ENCODE measurements at regions not wholly inside any gene's neighbourhood (a gene's known extent, or its start where the extent isn't known, plus 50 kb on each side); places are given as distances from the start of the nearest gene placed in this dataset.
A peak's percentile ranks its signal among the peaks of the same experiment; 100 is the strongest.
"Not testable (repeated sequence)": the region's sequence is repeated elsewhere in the genome, so short reads cannot be mapped to it uniquely, and the experiment has no call there.

DNA sequence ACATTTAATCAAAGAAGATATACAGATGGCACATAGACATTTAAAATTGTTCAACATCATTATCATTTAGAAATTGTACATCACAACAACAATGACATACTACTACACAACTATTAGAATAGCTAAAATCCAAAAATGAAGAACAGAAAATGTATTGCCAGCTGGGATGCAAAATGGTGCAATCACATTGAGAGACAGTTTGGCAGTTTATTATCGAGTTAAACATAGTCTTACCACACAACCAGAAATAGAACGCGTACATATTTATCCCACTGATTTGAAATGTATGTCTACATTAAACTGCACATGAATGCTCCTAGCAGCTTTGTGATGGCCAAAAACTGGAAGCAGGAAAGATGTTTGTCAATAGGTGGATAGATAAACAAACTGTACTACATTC is 791.5 kb upstream of the MGAT4C start:
- DNase-seq, result no peak

DNA sequence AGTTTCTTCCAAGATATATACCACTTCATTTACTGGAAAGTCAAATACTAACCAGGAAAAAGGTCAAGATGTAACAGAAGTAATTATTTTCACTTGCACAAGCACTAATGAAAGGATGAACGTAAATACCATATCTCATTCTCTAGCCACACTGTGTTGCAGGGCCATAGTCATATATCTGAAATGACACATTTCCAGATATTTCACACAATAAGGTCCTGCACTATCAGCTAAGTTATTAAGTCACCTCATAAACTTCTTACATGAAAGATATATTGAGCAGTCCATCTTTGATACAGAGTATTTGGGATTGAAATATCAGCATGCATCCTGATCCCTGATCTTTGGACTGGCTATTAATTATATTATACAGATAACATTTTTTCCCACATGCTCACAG is 783.3 kb upstream of the MGAT4C start:
- no peak for DNase-seq

GRCh38 chr12:87038098-87038497 is 781.9 kb upstream of the MGAT4C start:
- DNase-seq, result no peak

GRCh38 chr12:87025976-87026375 is 769.8 kb upstream of the MGAT4C start:
- no peak for DNase-seq

- no peak for DNase-seq
Measured at GRCh38 chr12:87021400-87021799, 765.2 kb upstream of the MGAT4C start.

DNA sequence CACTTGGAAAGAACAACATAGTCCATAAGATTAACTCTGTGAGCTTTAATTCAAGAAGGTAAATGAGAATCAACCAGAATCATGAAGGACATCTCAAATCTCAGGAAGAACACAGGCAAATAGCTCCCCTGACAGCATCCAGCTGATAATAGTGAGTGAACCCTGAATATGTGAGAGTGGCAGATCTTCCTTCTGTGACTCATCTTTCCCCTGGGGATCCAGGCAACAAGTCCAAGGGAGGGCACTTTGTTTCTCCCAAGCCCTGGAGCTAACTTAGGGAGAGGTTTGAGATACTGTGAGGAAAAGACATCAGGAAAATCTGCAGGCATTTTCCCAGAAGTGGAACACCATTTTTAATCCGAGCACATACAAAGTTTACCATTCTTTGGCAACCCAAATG is 763.9 kb upstream of the MGAT4C start:
- DNase-seq, result no peak

GRCh38 chr12:87015352-87015751 is 759.2 kb upstream of the MGAT4C start:
- no peak for DNase-seq

DNA sequence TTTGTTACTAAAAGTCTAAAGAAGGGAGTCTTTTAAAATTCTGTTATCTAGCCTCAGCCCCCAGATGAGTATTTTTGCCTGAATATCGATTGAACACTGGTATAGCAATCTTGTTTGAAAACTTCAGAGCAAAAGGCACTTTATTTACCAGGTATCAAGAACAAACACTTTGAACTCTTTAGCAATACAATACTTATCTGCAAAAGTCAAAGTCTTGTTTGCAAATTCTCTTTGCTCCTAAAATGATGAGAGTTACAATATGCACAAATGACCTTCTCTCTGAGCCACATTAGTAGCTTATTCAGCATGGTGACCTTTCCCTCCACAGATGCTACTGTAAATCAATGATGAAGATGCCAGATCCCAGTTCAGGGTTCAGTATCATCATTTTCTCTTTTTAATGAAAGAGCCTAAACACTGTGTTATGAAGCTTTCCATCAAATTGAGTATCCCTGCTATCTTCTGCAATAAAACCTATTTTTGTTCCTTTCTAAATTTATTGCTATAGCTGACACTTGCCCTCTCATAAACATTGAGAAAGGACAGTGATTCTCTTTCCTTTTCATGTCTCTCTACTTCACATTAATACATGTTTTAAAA is 752.7 kb upstream of the MGAT4C start:
- DNase-seq, result no peak

DNA sequence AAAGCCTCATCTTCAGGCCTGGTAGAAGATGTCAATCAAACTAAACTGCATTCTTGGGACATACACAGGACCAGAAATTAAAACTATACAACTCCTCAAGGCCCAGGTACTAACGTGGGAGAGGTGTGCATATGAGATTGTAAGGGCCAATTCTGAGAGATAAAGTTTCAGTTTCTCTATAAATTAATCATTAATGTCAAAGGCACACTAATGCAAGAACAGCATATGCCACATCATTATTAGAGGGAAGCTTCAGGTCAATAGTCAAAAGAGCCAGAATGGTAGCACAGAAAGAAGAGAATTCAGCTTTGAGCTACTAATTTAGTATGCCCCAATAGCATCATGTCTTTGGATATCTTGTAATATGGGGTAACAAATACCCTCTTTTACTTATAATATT is 744.9 kb upstream of the MGAT4C start:
- no peak for DNase-seq

- no peak for DNase-seq
Measured at GRCh38 chr12:86985298-86985697, 729.1 kb upstream of the MGAT4C start.

DNA sequence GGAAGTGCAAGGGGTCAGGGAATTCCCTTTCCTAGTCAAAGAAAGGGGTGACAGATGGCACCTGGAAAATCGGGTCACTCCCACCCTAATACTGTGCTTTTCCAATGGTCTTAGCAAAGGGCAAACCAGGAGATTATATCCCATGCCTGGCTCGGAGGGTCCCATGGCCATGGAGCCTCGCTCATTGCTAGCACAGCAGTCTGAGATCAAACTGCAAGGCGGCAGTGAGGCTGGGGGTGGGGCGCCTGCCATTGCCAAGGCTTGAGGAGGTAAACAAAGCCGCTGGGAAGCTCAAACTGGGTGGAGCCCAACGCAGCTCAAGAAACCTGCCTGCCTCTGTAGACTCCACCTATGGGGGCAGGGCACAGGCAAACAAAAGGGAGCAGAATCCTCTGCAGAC is 714.4 kb upstream of the MGAT4C start:
- not testable (repeated sequence) for DNase-seq

DNA sequence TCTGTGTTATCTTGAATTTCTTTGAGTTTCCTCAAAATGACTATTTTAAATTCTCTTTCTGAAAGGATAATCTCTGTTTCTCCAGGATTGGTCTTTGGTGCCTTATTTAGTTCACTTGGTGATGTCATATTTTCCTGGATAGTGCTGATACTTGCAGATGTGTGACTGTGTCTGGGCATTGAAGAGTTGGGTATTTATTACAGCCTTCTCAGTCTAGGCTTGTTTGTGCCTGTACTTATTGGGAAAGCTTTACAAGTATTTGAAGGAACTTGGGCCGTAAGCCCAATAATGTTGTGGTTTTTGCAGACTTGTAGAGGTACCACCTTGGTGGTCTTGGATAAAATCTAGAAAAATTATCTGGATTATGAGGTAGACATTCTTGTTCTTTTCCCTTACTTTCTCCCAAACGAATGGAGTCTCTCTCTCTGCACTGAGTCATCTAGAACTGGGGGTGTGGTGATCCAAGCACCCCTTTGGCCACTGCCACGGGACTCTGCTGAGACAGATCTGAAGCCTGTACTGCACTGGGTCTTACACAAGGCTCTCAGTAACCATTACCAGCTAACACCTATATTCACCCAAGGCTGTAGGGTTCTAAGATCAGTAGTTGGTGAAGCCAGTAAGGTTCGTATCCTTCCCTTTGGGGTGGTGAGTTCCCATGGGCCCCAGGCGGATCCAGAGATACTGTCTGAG is 703.7 kb upstream of the MGAT4C start:
- no peak for DNase-seq

DNA sequence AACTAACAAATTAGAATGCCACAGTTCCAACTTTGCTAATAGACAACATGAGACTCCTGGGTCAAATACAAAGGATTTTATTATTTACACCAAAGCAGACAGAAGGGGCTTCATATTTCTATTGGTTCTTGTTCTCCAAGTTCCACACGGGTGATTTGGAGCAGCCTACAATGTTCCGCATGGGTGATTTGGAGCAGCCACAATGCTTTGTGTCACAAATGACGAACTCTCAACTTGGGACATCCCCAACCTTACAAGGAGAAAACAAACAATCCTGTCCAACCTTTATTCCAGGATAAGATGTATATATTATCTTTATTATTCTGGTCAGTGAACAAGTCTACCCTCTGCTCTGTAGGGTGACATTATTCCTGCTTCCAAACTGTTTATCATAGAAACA is 694.3 kb upstream of the MGAT4C start:
- DNase-seq, result peak; percentile 78

DNA sequence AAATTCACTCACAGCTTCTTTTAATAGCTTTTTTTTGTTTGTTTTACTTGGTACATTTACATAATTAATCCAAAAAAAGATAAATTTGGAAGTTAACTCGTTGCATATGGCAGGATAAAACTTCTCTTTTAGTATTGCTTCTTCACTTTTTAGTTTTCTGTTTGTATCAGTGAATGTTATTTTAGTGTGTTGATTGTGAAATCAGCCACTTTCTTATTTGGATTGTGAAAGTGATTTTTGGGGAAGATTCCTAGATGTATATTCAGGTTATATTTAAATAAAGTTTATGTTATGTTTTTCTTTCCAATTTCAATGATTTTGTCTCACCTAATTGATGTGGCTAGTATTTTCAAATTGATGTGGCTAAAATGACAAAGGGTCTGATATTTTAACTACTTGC is 693.9 kb upstream of the MGAT4C start:
- no peak for DNase-seq

GRCh38 chr12:86948851-86949250 is 692.7 kb upstream of the MGAT4C start:
- DNase-seq, result no peak

- no peak for DNase-seq
Measured at GRCh38 chr12:86945685-86946196, 689.5 kb upstream of the MGAT4C start.

DNA sequence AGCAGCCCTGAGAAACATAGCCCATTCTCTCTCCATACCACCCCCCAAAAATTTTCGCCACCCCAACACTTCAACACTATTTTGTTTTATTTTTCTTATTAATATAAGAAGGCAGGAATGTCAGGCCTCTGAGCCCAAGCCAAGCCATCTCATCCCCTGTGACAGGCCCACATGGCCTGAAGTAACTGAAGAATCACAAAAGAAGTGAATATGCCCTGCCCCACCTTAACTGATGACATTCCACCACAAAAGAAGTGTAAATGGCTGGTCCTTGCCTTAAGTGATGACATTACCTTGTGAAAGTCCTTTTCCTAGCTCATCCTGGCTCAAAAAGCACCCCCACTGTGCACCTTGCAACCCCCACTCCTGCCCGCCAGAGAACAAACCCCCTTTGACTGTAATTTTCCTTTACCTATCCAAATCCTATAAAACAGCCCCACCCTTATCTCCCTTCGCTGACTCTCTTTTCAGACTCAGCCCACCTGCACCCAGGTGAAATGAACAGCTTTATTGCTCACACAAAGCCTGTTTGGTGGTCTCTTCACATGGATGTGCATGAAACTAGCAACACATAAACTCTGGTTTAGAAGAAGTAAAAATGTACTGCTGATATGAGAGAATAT is 688.1 kb upstream of the MGAT4C start:
- not testable (repeated sequence) for DNase-seq

DNA sequence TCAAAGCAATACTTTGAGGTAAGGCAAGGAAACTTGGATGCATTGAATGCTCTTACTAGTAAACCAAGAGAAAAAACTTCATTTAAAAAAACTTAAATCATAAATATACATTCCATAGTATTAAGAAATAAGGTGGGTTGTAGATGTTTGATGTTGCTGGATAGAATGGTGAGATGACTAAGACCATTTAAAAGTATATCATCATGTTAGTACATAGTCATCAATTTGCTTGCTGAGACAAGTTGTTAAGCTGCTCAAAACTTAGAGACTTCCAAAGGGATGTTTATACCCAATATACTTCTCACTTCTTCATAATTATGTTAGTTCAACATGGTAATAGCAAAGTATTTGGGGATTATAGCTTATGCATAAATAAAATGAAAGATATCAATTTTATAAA is 675.5 kb upstream of the MGAT4C start:
- DNase-seq, result no peak

DNA sequence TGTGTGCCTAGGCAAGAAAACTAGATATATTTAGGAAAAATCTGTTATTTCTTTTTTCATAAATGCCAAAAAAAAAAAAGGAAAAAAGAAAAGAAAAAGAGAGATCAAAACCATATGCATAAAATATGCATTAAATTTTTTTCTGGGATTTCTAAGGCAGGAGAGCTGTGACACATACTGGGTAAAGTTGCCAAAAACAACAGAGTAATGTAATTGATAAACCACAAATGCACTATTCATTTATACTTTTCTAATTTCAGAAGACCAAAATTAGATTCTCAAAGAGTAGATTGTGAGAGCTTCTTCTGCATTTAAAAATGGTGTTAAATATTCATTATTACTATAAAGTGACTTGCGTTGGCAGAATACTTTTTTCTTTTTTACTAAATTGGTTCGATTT is 673.8 kb upstream of the MGAT4C start:
- no peak for DNase-seq

DNA sequence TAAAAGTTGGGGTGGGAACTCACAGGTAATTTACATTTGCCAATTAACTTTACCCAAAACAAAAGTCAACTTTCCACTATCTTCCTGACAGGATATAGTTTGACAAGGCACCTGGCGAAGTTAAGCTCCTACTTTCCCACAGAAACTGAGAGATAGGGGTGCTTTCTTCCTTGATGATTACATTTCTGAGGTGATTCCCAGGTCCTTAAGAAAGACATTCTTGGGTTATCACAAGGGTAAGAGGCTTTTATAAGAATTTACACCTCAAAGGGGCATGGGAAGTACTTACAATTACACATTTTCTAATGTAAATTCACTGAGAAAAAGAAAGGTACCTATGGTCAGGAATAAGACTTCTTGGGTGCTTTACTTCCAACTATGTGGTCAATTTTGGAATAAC is 660.9 kb upstream of the MGAT4C start:
- no peak for DNase-seq

GRCh38 chr12:86914721-86915120 is 658.5 kb upstream of the MGAT4C start:
- DNase-seq, result peak; percentile 2

GRCh38 chr12:86911973-86912372 is 655.8 kb upstream of the MGAT4C start:
- DNase-seq, result no peak

DNA sequence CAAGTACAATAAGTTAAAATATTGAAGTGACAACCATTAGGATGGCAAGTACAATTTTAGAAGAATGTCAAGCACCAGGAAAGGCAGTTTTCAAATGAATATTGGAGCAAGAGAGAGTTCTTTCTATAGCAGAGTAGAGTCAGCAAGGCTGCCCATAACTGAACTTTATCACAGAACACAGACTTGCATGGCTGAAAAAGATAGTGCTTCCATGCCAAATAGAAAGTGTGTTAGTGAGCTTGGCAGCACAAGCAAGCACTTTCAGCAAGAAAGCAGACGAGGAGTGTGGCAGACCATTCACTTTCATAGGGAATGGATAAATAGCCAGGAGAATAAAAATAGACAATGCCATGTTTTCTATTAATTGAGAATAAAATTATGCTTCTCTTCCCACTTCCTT is 647.0 kb upstream of the MGAT4C start:
- DNase-seq, result no peak

DNA sequence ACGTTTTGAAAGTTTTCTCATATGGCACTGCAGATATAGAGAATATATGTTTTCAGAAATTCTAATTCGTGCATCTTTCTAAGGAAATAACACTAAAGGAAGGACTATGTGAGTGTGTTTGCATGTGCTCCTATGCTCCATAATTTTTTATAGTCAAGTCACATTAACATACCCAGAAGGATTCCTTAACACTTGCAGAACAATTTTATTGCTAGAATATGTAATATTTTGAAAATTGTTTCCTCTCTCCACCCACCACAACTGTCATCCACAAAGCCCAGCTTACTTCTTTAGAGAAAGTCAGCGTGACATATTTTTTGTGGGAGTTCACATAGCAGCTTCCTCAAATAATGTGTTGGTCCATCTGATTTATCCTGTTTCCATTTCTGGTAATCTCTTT is 604.6 kb upstream of the MGAT4C start:
- no peak for DNase-seq

Data from NCI-H446 treated with DMSO at 0.1 percent for 48 hours (cell line).